CD4-positive, CD25-positive, alpha-beta regulatory T cell (primary cell): ENCODE measurements at regions not wholly inside any gene's neighbourhood (a gene's known extent, or its start where the extent isn't known, plus 50 kb on each side); places are given as distances from the start of the nearest gene placed in this dataset.
"Not testable (repeated sequence)": the region's sequence is repeated elsewhere in the genome, so short reads cannot be mapped to it uniquely, and the experiment has no call there.

Experiments
- ATAC-seq, 2 donors: fragments of 150-1000 bp; cut with Tn5 transposase; one replicate each; pipeline ENCODE4 v1.10.0; 2021; ENCODE audit warnings: low read depth in 2 of 2, moderate number of reproducible peaks in 2 of 2, moderate library complexity in 1 of 2
- DNase-seq, 3 donors: peaks; one replicate each; pipeline versions ENCODE4 v3.0.0 to v3.0.0-alpha.2; 2012 to 2022; ENCODE audit warnings: mixed read lengths in 1 of 3
- H3K27ac ChIP-seq: one replicate; pipeline ENCODE4 v1.7.0; 2013; ENCODE audit warnings: mild to moderate bottlenecking, low read length; ENCODE audit not compliant: insufficient read depth, poor library complexity, severe bottlenecking
- H3K27me3 ChIP-seq: one replicate; pipeline ENCODE4 v1.7.0; 2013; ENCODE audit warnings: low read length; ENCODE audit not compliant: control insufficient read depth, insufficient read depth
- H3K36me3 ChIP-seq: one replicate; pipeline ENCODE4 v1.7.0; 2013; ENCODE audit warnings: mild to moderate bottlenecking, low read length, moderate library complexity; ENCODE audit not compliant: control insufficient read depth, insufficient read depth
- H3K4me1 ChIP-seq: 2 replicates; pipeline ENCODE4 v1.7.0; 2013; ENCODE audit warnings: mild to moderate bottlenecking, low read length; ENCODE audit not compliant: insufficient read depth, control insufficient read depth, poor library complexity, severe bottlenecking
- H3K4me3 ChIP-seq: one replicate; pipeline ENCODE4 v1.7.0; 2013; ENCODE audit warnings: low read depth, mild to moderate bottlenecking, low read length, moderate library complexity
- H3K9me3 ChIP-seq, 2 experiments: 1 replicate in 1 of 2; 2 replicates in 1 of 2; pipeline ENCODE4 v1.7.0; 2013; ENCODE audit warnings: low read length in 2 of 2, mild to moderate bottlenecking in 1 of 2, moderate library complexity in 1 of 2; ENCODE audit not compliant: control insufficient read depth in 2 of 2
- H3K27ac Mint-ChIP-seq, 3 donors: one replicate each; pipeline ENCODE4 v1.8.0; 2020 to 2022; ENCODE audit warnings: mild to moderate bottlenecking in 3 of 3, mixed read lengths in 3 of 3, moderate library complexity in 2 of 3
- H3K27me3 Mint-ChIP-seq: one replicate; pipeline ENCODE4 v1.8.0; 2022; ENCODE audit warnings: mild to moderate bottlenecking, mixed read lengths
- H3K36me3 Mint-ChIP-seq: one replicate; pipeline ENCODE4 v1.8.0; 2020; ENCODE audit warnings: mixed read lengths
- H3K4me1 Mint-ChIP-seq, 4 donors: one replicate each; pipeline ENCODE4 v1.8.0; 2020 to 2022; ENCODE audit warnings: mixed read lengths in 4 of 4, mild to moderate bottlenecking in 1 of 4
- H3K4me3 Mint-ChIP-seq, 4 donors: one replicate each; pipeline ENCODE4 v1.8.0; 2020 to 2022; ENCODE audit warnings: mild to moderate bottlenecking in 4 of 4, mixed read lengths in 4 of 4, moderate library complexity in 3 of 4
- H3K9me3 Mint-ChIP-seq, 7 donors: one replicate each; pipeline ENCODE4 v1.8.0; 2020 to 2022; ENCODE audit warnings: mixed read lengths in 7 of 7, mild to moderate bottlenecking in 3 of 7, moderate library complexity in 2 of 7

DNA sequence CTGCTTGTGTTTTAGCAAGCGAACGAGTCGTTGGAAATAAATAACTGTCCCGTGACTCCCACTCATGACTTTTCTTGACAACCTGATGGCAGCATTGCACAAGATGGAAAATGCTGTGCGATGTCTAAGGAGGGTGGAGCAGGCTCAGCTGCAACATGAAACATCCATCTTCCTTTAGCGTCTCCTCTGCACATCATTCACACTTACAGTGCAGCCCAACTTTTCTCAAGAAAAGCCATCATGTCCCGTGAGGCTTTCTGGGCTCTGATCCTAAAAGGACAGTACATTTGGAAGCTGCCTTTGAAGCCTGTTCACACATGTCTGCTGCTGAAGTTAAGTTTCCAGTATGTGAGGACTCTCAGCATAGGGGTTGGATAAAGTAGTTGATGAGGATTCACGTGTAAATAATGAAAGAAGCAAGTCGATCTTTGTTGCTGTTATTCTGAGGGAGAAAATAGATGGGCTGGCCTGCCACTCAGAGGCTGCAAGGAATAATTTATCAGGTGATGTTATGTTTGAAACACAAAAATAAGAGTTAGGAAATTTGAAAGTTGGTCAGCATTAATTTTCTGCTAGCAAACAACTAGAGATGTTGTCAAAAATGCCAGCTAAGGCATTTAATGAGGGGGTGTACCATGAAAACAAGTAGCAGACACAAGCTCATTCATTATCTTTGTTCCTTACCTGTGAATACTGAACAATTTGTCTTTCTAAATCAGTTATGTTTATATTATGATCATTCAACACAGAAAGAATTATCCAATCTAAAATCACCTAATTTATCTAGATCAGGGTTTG is 328.7 kb upstream of the ZFP42 start:
- Mint-ChIP-seq H3K36me3 (no peaks in the 10 kb centered on the region), H3K27ac (no peak overlapping the region), H3K4me1 (no peaks in the 10 kb centered on the region), H3K9me3 (peaks cover 4 to 36% (median 10%) of the 10 kb centered on the region in 7 donors), H3K4me3 (no peak overlapping the region), H3K27me3 (no peaks in the 10 kb centered on the region)
- Histone ChIP-seq H3K27ac (no peak overlapping the region), H3K27me3 (no peaks in the 10 kb centered on the region), H3K36me3 (no peaks in the 10 kb centered on the region), H3K9me3 (peaks cover 0 to 4% of the 10 kb centered on the region in 2 experiments), H3K4me3 (no peak overlapping the region), H3K4me1 (no peaks in the 10 kb centered on the region)
- ATAC-seq (no peak), DNase-seq (no peak)

GRCh38 chr4:187668526-187669082 is 327.0 kb upstream of the ZFP42 start:
- Mint-ChIP-seq H3K4me3 (no peak overlapping the region), H3K36me3 (no peaks in the 10 kb centered on the region), H3K27ac (no peak overlapping the region), H3K27me3 (no peaks in the 10 kb centered on the region), H3K9me3 (peaks cover 0 to 35% (median 10%) of the 10 kb centered on the region in 7 donors), H3K4me1 (no peaks in the 10 kb centered on the region)
- no peak overlapping the region for H3K27ac ChIP-seq
- H3K4me1 ChIP-seq, result no peaks in the 10 kb centered on the region
- no peaks in the 10 kb centered on the region for H3K27me3 ChIP-seq
- peaks cover 0 to 4% of the 10 kb centered on the region in 2 experiments for H3K9me3 ChIP-seq
- ATAC-seq, result no peak
- no peak for DNase-seq
- no peaks in the 10 kb centered on the region for H3K36me3 ChIP-seq
- no peak overlapping the region for H3K4me3 ChIP-seq

- Mint-ChIP-seq H3K9me3 (peaks cover 2 to 37% (median 14%) of the 10 kb centered on the region in 7 donors), H3K4me3 (peak overlapping the region in 1 of 4 donors; percentile 84)
- H3K9me3 ChIP-seq, H3K27ac ChIP-seq, DNase-seq, H3K36me3 Mint-ChIP-seq, H3K4me1 ChIP-seq, H3K36me3 ChIP-seq, ATAC-seq, H3K27me3 Mint-ChIP-seq, H3K4me3 ChIP-seq, H3K4me1 Mint-ChIP-seq, H3K27me3 ChIP-seq, H3K27ac Mint-ChIP-seq: not testable (repeated sequence)
Measured at GRCh38 chr4:187671521-187671920, 324.1 kb upstream of the ZFP42 start.

DNA sequence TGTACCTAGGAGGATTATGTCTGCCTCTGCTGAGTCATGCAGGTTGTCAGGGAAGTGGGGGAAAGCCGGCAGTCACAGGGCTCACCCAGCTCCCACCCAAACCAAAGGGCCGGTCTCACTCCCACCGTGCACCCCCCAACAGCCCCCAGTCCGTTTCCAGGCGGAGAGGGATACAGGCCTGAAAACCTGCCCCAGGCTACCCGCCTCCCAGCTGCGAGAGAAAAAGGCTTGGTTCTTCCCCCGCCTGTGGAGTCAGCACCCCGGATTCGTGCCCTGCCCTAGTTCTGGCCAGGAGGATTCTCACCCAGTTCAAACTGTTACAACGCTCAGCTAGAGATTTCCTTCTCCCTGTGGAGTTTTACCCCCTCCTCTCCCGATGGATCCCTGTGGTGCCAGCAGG is 323.6 kb upstream of the ZFP42 start:
- ATAC-seq, H3K36me3 ChIP-seq, H3K4me1 Mint-ChIP-seq, H3K9me3 ChIP-seq, H3K4me3 Mint-ChIP-seq, H3K4me3 ChIP-seq, H3K4me1 ChIP-seq, H3K36me3 Mint-ChIP-seq, H3K27me3 ChIP-seq, DNase-seq, H3K27ac ChIP-seq, H3K27me3 Mint-ChIP-seq, H3K27ac Mint-ChIP-seq: not testable (repeated sequence)
- peaks cover 2 to 34% (median 14%) of the 10 kb centered on the region in 7 donors for H3K9me3 Mint-ChIP-seq

DNA sequence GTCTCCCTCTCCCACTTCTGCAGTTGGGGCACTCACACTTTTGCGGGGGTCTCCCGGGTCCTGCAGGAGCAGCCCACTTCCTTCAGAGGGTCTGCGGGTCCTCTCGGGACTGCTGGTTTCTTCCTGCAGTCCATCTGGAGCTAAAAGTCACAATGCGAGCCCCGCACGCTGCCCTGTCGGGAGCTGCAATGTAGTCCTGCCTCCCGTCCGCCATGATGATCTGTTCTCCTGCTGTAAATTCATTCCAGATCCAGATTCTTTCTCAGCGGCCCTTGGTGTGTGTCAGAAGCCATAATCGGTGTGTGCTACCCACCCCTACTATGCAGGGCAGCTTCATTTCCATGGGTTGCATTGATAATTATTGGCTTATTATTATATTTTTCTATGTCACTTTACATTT is 323.0 kb upstream of the ZFP42 start:
- ATAC-seq, result not testable (repeated sequence)

DNA sequence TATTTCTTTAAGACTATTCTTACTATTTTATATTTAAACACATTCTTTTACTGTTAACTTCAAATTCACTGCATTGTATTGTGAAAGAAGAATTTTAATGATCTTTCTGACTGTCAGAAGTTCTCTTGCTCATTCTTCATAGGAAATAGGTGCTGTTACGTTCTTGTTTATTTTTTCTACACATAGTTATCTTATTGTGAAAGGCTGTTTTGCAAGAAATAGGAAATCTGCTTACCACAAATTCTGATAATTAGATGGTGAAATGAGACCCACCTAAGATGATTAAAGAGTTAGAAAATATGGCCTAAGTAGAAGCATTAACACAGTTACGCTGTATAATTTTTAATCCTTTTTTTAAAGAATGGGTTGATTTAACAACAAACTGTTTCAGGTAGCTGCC is 316.1 kb upstream of the ZFP42 start:
- no peak overlapping the region for H3K27ac Mint-ChIP-seq
- H3K36me3 Mint-ChIP-seq, result no peaks in the 10 kb centered on the region
- Histone ChIP-seq H3K27me3 (no peaks in the 10 kb centered on the region), H3K9me3 (peaks cover 2 to 9% of the 10 kb centered on the region in 2 experiments), H3K36me3 (no peaks in the 10 kb centered on the region), H3K27ac (no peak overlapping the region), H3K4me1 (no peaks in the 10 kb centered on the region), H3K4me3 (no peak overlapping the region)
- peaks cover 4 to 17% (median 12%) of the 10 kb centered on the region in 7 donors for H3K9me3 Mint-ChIP-seq
- no peak overlapping the region for H3K4me3 Mint-ChIP-seq
- DNase-seq, result no peak
- no peak for ATAC-seq
- no peaks in the 10 kb centered on the region for H3K4me1 Mint-ChIP-seq
- H3K27me3 Mint-ChIP-seq, result no peaks in the 10 kb centered on the region

More for the DNA sequence above, 323.0 kb upstream of the ZFP42 start:
- not testable (repeated sequence) for H3K36me3 ChIP-seq, H3K27me3 ChIP-seq, H3K4me3 ChIP-seq, H3K27ac Mint-ChIP-seq, H3K9me3 ChIP-seq, H3K27me3 Mint-ChIP-seq, DNase-seq, H3K4me3 Mint-ChIP-seq, H3K4me1 ChIP-seq, H3K27ac ChIP-seq, H3K4me1 Mint-ChIP-seq, H3K36me3 Mint-ChIP-seq
- H3K9me3 Mint-ChIP-seq, result peaks cover 2 to 28% (median 14%) of the 10 kb centered on the region in 7 donors

- no peaks in the 10 kb centered on the region for H3K36me3 Mint-ChIP-seq
- no peaks in the 10 kb centered on the region for H3K27me3 Mint-ChIP-seq
- ATAC-seq (no peak), DNase-seq (no peak)
- no peak overlapping the region for H3K4me3 ChIP-seq
- no peaks in the 10 kb centered on the region for H3K27me3 ChIP-seq
- no peak overlapping the region for H3K27ac ChIP-seq
- H3K9me3 Mint-ChIP-seq, result peaks cover 2 to 18% (median 5%) of the 10 kb centered on the region in 7 donors
- peaks cover 0 to 5% of the 10 kb centered on the region in 2 experiments for H3K9me3 ChIP-seq
- no peaks in the 10 kb centered on the region for H3K36me3 ChIP-seq
- no peak overlapping the region for H3K27ac Mint-ChIP-seq
- H3K4me3 Mint-ChIP-seq, result no peak overlapping the region
- H3K4me1 ChIP-seq, result no peaks in the 10 kb centered on the region
- no peaks in the 10 kb centered on the region for H3K4me1 Mint-ChIP-seq
Measured at GRCh38 chr4:187685247-187685646, 310.3 kb upstream of the ZFP42 start.

- Histone ChIP-seq H3K36me3 (no peaks in the 10 kb centered on the region), H3K9me3 (peaks cover 0 to 2% of the 10 kb centered on the region in 2 experiments), H3K27me3 (no peaks in the 10 kb centered on the region), H3K27ac (no peak overlapping the region), H3K4me1 (no peaks in the 10 kb centered on the region), H3K4me3 (no peak overlapping the region)
- Mint-ChIP-seq H3K4me1 (no peaks in the 10 kb centered on the region), H3K36me3 (no peaks in the 10 kb centered on the region), H3K9me3 (peaks cover 0 to 12% (median 6%) of the 10 kb centered on the region in 7 donors), H3K4me3 (no peak overlapping the region), H3K27me3 (no peaks in the 10 kb centered on the region), H3K27ac (no peak overlapping the region)
- ATAC-seq (no peak), DNase-seq (no peak)
Measured at GRCh38 chr4:187687697-187688096, 307.9 kb upstream of the ZFP42 start.
